IPS-20b (cell line): ENCODE measurements at regions not wholly inside any gene's neighbourhood (a gene's known extent, or its start where the extent isn't known, plus 50 kb on each side); places are given as distances from the start of the nearest gene placed in this dataset.
"Not testable (repeated sequence)": the region's sequence is repeated elsewhere in the genome, so short reads cannot be mapped to it uniquely, and the experiment has no call there.

Experiments used
- H3K27ac ChIP-seq: one replicate; pipeline ENCODE4 v1.5.1; 2013; ENCODE audit warnings: low read length
- H3K27me3 ChIP-seq: 2 replicates; pipeline ENCODE4 v1.6.1; 2013; ENCODE audit warnings: mild to moderate bottlenecking, low read length, inconsistent platforms; ENCODE audit not compliant: insufficient read depth
- H3K36me3 ChIP-seq: 2 replicates; pipeline ENCODE4 v1.6.1; 2013; ENCODE audit warnings: low read depth, mild to moderate bottlenecking, inconsistent platforms, low read length, moderate library complexity; ENCODE audit not compliant: insufficient read depth
- H3K4me1 ChIP-seq: 2 replicates; pipeline ENCODE4 v1.6.1; 2013; ENCODE audit warnings: mild to moderate bottlenecking, control low read depth, inconsistent platforms, low read length, moderate library complexity; ENCODE audit not compliant: insufficient read depth
- H3K4me3 ChIP-seq: 2 replicates; pipeline ENCODE4 v1.5.1; 2013; ENCODE audit warnings: mild to moderate bottlenecking, low read length, inconsistent platforms
- H3K9ac ChIP-seq: 2 replicates; pipeline ENCODE4 v1.6.1; 2013; ENCODE audit warnings: low read depth, mild to moderate bottlenecking, inconsistent platforms, low read length, moderate library complexity
- H3K9me3 ChIP-seq: 2 replicates; pipeline ENCODE4 v1.6.1; 2013; ENCODE audit warnings: mild to moderate bottlenecking, low read depth, low read length, inconsistent platforms; ENCODE audit not compliant: insufficient read depth

DNA sequence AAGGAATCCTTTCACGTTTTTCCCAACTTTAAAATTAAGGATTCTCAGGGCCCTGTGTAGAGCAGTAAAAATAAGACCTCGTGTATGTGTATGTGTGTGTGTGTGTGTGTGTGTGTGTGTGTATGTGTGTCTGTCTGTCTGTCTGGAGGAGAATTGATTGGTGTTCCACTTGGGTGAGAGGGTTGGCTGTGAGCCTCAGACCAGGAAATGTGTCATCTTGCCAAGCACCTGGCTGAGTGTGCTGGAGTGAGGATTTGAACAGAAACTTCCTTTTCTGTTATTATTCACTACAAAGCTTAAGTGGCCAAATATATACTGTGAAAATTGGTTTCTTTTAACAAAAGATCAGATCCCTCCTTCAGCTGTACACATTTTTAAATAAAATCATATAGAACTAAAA, 103.6 kb upstream of the NUDT6 start:
- H3K4me3 ChIP-seq, H3K9me3 ChIP-seq, H3K4me1 ChIP-seq, H3K27ac ChIP-seq, H3K9ac ChIP-seq, H3K27me3 ChIP-seq: not testable (repeated sequence)
- H3K36me3 ChIP-seq = peaks cover 18% of the 10 kb centered on the region

DNA sequence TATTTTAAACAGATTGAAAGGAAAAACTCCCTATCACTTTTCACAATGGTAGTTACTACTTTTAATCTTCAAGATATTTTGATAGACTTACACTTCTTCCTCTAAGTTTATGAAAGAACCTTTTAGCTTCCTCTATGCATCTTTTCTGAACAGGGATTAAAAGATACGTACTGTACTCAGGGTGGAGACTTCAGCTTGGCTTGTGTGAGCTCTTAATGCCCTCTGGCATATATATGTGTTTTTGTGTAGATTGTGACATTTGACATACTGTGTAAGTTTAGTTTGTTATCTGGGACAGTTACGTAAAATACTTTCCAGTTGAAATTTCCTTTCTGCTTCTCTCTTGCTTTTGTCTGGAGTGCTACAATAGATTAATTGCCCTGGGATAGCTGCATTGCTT, 109.3 kb upstream of the NUDT6 start:
- H3K4me3 ChIP-seq = no peak overlapping the region
- H3K36me3 ChIP-seq = peaks cover 18% of the 10 kb centered on the region
- H3K9ac ChIP-seq = no peak overlapping the region
- no peak overlapping the region for H3K27ac ChIP-seq
- H3K4me1 ChIP-seq = 0 out of 2 replicates have a peak, but pooled peaks cover 2% of the 10 kb centered on the region
- no peaks in the 10 kb centered on the region for H3K9me3 ChIP-seq
- H3K27me3 ChIP-seq = no peaks in the 10 kb centered on the region

DNA sequence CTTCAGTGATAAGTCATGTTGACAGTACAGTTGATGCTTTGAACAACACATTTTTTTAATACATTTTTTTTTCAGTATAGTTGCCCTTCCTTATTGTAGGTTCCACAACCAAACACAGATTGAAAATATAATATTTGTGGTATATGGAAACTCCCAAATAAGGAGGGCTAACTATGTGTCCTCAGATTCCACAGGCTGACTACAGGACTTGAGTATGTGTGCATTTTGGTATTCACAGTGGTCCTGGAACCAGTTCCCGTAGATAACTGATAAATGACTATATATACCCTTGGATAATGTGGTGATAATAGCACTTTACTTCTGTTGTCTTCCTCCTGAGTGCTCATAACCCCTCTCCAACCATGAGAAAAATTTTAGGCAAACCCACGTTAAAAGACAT, 111.6 kb upstream of the NUDT6 start:
- H3K9ac ChIP-seq = no peak overlapping the region
- H3K27ac ChIP-seq = no peak overlapping the region
- H3K36me3 ChIP-seq = peaks cover 5% of the 10 kb centered on the region; the same call in 1 of the 2 replicates
- no peaks in the 10 kb centered on the region for H3K4me1 ChIP-seq
- H3K4me3 ChIP-seq = no peak overlapping the region
- H3K27me3 ChIP-seq = no peaks in the 10 kb centered on the region
- H3K9me3 ChIP-seq = no peaks in the 10 kb centered on the region

DNA sequence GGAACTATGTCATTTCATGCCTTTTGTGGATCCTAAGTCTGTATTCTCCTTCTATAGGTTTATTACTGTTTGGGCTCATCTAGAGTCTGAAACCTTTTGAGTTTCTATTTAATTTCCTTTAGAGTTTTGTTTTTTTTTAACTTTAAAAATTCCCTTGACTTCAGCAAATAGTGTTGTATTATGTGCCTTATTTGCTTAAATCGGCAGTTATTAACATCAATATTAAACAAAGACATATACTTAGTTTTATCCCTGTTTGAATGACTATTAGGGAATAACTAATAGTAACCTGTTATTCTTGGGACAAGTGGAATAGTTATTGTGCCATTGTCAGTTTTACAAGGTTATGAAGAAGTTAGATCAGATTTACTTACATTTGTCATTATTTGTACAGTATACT, 112.8 kb upstream of the NUDT6 start:
- H3K27me3 ChIP-seq = no peaks in the 10 kb centered on the region
- no peaks in the 10 kb centered on the region for H3K36me3 ChIP-seq
- H3K4me1 ChIP-seq = no peaks in the 10 kb centered on the region
- H3K9me3 ChIP-seq = no peaks in the 10 kb centered on the region
- H3K27ac ChIP-seq = no peak overlapping the region
- no peak overlapping the region for H3K4me3 ChIP-seq
- H3K9ac ChIP-seq = no peak overlapping the region

DNA sequence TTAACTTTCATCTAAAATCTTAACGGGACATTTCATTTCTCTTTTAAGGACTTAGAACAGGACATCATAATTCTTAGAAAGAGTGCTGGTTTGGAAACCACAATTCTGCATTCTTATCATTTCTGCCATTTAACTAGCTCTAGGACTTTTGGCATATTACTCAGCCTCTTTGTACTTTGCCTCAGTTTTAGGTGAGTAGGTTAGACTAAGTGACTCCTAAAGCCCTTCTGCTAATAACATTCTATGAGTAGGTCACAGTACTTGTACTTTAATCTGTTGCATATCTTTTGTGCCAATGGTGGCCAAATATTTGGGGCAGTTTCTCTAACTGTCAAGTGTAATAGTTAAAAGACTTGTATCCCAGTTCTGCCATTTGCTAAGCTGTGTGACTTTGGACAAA, 115.4 kb upstream of the NUDT6 start:
- no peak overlapping the region for H3K27ac ChIP-seq
- peaks cover 13% of the 10 kb centered on the region for H3K9me3 ChIP-seq
- H3K4me1 ChIP-seq = no peaks in the 10 kb centered on the region
- H3K27me3 ChIP-seq = no peaks in the 10 kb centered on the region
- H3K36me3 ChIP-seq = peaks cover 12% of the 10 kb centered on the region; the same call in 1 of the 2 replicates
- no peak overlapping the region for H3K9ac ChIP-seq
- no peak overlapping the region for H3K4me3 ChIP-seq

DNA sequence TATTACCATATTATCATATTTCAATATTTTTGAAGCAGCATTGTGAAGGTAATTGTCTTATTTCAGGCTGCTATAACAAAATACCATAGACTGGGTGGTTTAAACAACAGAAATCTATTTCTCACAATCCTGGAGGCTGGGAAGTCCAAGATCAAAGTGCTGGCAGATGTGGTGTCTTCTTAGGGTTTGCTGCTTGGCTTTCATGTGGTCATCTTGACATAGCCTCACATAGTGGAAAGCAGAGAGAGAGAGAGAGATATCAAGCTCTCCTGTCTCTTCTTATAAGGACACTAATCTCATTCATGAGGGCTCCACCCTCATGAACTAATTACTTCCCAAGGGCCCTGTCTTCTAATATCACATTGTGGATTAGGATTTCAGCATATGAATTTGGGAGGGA, 119.7 kb upstream of the NUDT6 start:
- Histone ChIP-seq H3K27ac (no peak overlapping the region), H3K4me1 (no peaks in the 10 kb centered on the region), H3K36me3 (peaks cover 18% of the 10 kb centered on the region; the same call in 1 of the 2 replicates), H3K27me3 (no peaks in the 10 kb centered on the region), H3K9ac (no peak overlapping the region), H3K9me3 (peaks cover 25% of the 10 kb centered on the region), H3K4me3 (no peak overlapping the region)

DNA sequence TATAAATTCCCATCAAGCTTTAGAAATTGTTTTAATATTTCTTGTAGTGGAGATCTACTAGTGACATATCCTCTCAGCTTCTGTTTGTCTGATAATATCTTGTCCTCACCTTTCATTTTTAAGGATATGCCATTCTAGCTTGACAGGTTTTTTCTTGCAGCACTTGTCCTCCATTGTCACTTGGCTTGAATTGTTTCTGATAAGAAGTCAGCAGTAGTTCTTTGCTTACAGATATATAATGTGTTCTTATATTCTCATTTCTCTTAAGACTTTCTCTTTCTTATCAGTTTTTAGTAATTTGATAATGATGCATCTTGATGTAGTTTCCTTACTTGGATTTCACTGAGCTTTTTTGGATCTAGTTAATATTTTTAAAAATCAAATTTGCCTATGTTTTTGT, 120.6 kb upstream of the NUDT6 start:
- Histone ChIP-seq H3K9me3 (peaks cover 32% of the 10 kb centered on the region), H3K36me3 (peaks cover 18% of the 10 kb centered on the region; the same call in 1 of the 2 replicates), H3K4me1 (no peaks in the 10 kb centered on the region), H3K27ac (no peak overlapping the region), H3K4me3 (no peak overlapping the region), H3K9ac (no peak overlapping the region), H3K27me3 (no peaks in the 10 kb centered on the region)

DNA sequence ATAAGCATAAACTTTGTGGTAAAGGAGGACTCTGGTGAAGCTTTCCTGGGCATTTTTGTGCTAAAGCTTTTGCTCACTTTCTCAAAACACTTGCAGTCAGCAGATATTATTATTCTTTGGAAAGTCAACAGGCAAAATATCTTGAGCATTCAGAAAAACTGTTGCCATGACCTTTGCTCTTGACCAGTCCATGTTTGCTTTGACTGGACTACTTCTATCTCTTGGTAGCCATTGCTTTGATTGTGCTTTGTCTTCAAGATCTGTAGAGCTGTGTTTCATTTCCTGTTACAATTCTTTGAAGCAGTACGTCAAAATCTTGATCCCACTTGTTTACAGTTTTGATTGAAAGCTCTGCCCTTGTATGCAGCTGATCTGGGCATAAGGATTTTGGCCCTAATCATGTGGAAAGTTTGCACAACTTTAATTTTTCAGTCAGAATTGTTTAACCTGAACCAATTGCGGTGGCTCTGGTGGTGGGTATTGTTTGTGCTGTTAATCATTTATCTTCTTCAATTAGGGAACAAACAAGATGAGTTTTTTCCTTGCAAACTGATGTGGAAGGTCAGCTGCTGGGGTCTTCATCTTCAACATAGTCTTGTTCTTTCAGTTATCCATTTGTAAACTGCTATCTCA, 121.5 kb upstream of the NUDT6 start:
- H3K27ac ChIP-seq = no peak overlapping the region

DNA sequence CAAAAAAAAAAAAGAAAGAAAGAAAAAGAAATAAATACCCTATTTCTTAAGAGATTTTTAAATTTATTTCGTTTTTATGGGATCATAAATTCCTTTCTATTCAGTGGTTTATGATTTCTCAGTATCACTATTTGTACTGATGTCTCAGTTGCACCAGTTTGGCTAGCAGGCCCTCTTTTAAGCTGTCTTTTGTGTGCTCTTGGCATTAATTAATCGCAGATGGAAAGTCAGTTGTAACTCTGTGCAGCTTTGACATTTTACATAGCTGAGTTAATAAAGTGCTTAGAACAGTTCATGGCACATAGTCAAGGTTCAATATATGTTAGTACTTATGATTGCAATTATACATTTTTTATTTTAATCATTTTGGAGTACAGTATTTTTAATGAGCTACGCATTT, 123.7 kb upstream of the NUDT6 start:
- Histone ChIP-seq H3K4me1 (no peaks in the 10 kb centered on the region), H3K9ac (no peak overlapping the region), H3K4me3 (no peak overlapping the region), H3K36me3 (peaks cover 18% of the 10 kb centered on the region; the same call in 1 of the 2 replicates), H3K27me3 (no peaks in the 10 kb centered on the region), H3K27ac (no peak overlapping the region), H3K9me3 (peaks cover 34% of the 10 kb centered on the region)

More for the DNA sequence above, 121.5 kb upstream of the NUDT6 start:
- H3K27me3 ChIP-seq = no peaks in the 10 kb centered on the region
- peaks cover 34% of the 10 kb centered on the region for H3K9me3 ChIP-seq
- no peak overlapping the region for H3K9ac ChIP-seq
- H3K4me1 ChIP-seq = no peaks in the 10 kb centered on the region
- peaks cover 18% of the 10 kb centered on the region; the same call in 1 of the 2 replicates for H3K36me3 ChIP-seq
- no peak overlapping the region for H3K4me3 ChIP-seq

DNA sequence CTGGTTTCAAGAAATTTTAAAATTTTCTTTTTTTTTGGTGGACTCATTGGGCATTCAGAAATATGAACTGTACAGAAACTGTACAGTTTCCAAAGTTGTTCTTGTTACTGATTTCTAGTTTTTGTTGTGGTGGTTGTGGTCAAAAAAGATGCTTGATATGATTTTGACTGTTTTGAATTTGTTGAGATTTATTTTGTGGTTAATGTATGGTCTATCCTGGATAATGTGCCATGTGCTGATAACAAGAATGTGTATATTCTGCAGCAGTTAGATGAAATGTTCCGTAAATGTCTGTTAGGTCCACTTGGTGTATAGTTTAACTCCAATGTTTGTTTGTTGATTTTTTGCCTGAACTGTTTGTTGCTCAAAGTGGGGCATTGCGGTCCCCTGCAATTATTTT, 127.6 kb upstream of the NUDT6 start:
- H3K9ac ChIP-seq = no peak overlapping the region
- H3K27ac ChIP-seq = no peak overlapping the region
- H3K4me3 ChIP-seq = no peak overlapping the region
- no peaks in the 10 kb centered on the region for H3K27me3 ChIP-seq
- H3K36me3 ChIP-seq = no peaks in the 10 kb centered on the region
- peaks cover 14% of the 10 kb centered on the region; the same call in 1 of the 2 replicates for H3K9me3 ChIP-seq
- no peaks in the 10 kb centered on the region for H3K4me1 ChIP-seq

DNA sequence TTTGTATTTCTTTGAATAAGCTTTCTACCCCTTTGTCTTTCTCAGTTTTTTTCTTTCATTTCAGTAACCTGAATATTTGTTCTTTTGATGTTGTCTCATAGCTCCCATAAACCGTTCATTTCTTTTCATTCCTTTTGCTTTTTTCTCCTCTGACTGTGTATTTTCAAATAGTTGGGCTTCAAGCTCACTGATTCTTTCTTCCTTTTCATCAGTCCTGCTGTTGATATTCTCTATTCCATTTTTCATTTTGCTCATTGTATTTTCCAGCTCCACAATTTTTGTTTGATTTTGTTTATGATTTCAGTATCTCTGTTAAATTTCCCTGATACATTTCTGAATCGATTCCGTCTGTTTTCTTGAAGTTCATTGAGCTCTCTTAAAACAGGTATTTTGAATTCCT, 129.6 kb upstream of the NUDT6 start:
- Histone ChIP-seq H3K4me3 (no peak overlapping the region), H3K27ac (no peak overlapping the region), H3K27me3 (no peaks in the 10 kb centered on the region), H3K4me1 (no peaks in the 10 kb centered on the region), H3K36me3 (peaks cover 3% of the 10 kb centered on the region; the same call in 1 of the 2 replicates), H3K9me3 (peaks cover 14% of the 10 kb centered on the region; the same call in 1 of the 2 replicates), H3K9ac (no peak overlapping the region)

DNA sequence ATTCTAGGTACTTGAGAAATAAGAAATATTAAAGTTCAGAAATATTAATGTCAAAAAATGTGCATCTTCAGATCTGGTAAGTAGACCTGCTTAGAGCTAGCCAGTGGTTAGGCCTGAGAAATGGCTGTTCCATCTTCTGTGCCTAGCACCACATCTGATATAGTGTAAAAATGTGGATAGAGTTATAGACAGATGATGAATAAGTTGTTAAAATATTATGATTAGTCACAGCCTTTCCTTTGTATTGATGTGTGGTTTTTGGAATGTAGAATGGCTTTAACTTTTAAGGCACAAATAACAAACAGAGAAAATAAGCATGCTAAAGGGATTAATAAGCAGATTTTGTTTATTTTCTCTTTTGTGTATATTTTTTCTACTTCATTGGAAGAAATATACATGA, 133.5 kb upstream of the NUDT6 start:
- no peaks in the 10 kb centered on the region for H3K27me3 ChIP-seq
- no peaks in the 10 kb centered on the region for H3K4me1 ChIP-seq
- H3K36me3 ChIP-seq = peaks cover 13% of the 10 kb centered on the region; the same call in 1 of the 2 replicates
- peak overlapping the region; percentile 11; the same call in 1 of the 2 replicates for H3K9ac ChIP-seq
- no peak overlapping the region for H3K4me3 ChIP-seq
- no peak overlapping the region for H3K27ac ChIP-seq
- peaks cover 5% of the 10 kb centered on the region; the same call in 1 of the 2 replicates for H3K9me3 ChIP-seq
